Myocyte (in vitro differentiated cells): ENCODE measurements at regions not wholly inside any gene's neighbourhood (a gene's known extent, or its start where the extent isn't known, plus 50 kb on each side); places are given as distances from the start of the nearest gene placed in this dataset.

ENCODE experiments used
- DNase-seq: peaks from one replicate; pipeline ENCODE4 v3.0.0-alpha.2; 2012; ENCODE audit warnings: low read depth

GRCh38 chr11:64499261-64500004, 56.3 kb upstream of the SLC22A11 start:
- no peak for DNase-seq

GRCh38 chr11:64500176-64501013, 55.3 kb upstream of the SLC22A11 start:
- no peak for DNase-seq

GRCh38 chr11:64501500-64502427, 54.0 kb upstream of the SLC22A11 start:
- no peak for DNase-seq

- no peak for DNase-seq
Measured at GRCh38 chr11:64502634-64503033, 53.1 kb upstream of the SLC22A11 start.

GRCh38 chr11:64503186-64503753, 52.5 kb upstream of the SLC22A11 start:
- no peak for DNase-seq

- DNase-seq = no peak
Measured at GRCh38 chr11:64504999-64505398, 50.7 kb upstream of the SLC22A11 start.
